Liver (tissue), 8 donors: ENCODE measurements at regions not wholly inside any gene's neighbourhood (a gene's known extent, or its start where the extent isn't known, plus 50 kb on each side); places are given as distances from the start of the nearest gene placed in this dataset.

Source experiments
- DNase-seq: peaks from one replicate; pipeline ENCODE4 v3.0.0-alpha.2; 2017; ENCODE audit warnings: low spot score
- H3K27ac ChIP-seq, 2 donors: one replicate each; pipeline ENCODE4 v1.7.0; 2013; ENCODE audit warnings: inconsistent platforms in 2 of 2, low read length in 2 of 2, control low read depth in 1 of 2, low read depth in 1 of 2, mild to moderate bottlenecking in 1 of 2
- H3K27me3 ChIP-seq, 4 donors: one replicate each; pipeline versions ENCODE4 v1.6.1 to v1.7.0; 2013; ENCODE audit warnings: low read length in 3 of 4, inconsistent platforms in 1 of 4, mild to moderate bottlenecking in 1 of 4, moderate library complexity in 1 of 4; ENCODE audit not compliant: control insufficient read depth in 4 of 4, insufficient read depth in 4 of 4
- H3K36me3 ChIP-seq, 4 donors: one replicate each; pipeline versions ENCODE4 v1.6.1 to v1.7.0; 2013; ENCODE audit warnings: low read length in 3 of 4, mild to moderate bottlenecking in 3 of 4, low read depth in 1 of 4, moderate library complexity in 1 of 4; ENCODE audit not compliant: control insufficient read depth in 4 of 4, insufficient read depth in 3 of 4
- H3K4me1 ChIP-seq, 4 donors: one replicate each; pipeline versions ENCODE4 v1.6.1 to v1.7.0; 2013; ENCODE audit warnings: low read length in 3 of 4, mild to moderate bottlenecking in 3 of 4, moderate library complexity in 1 of 4; ENCODE audit not compliant: control insufficient read depth in 4 of 4, insufficient read depth in 4 of 4
- H3K4me3 ChIP-seq, 3 donors: one replicate each; pipeline versions ENCODE4 v1.6.1 to v1.7.0; 2013; ENCODE audit warnings: low read length in 3 of 3, control low read depth in 1 of 3, low read depth in 1 of 3, mild to moderate bottlenecking in 1 of 3
- H3K9ac ChIP-seq, 2 donors: one replicate each; pipeline ENCODE4 v1.7.0; 2013; ENCODE audit warnings: low read length in 2 of 2, mild to moderate bottlenecking in 2 of 2, moderate library complexity in 2 of 2, control low read depth in 1 of 2, low read depth in 1 of 2
- H3K9me3 ChIP-seq, 4 donors: one replicate each; pipeline versions ENCODE4 v1.6.1 to v1.7.0; 2013; ENCODE audit warnings: low read length in 3 of 4; ENCODE audit not compliant: control insufficient read depth in 4 of 4
- ATF3 ChIP-seq: IDR thresholded peaks from 2 replicates; pipeline ENCODE4 v1.6.1; 2016; ENCODE audit warnings: antibody characterized with exemption
- EGR1 ChIP-seq, 2 donors: IDR thresholded peaks; 2 replicates each; pipeline ENCODE4 v1.6.1; 2016 to 2018; ENCODE audit warnings: antibody characterized with exemption in 2 of 2, low read depth in 2 of 2
- FOXA1 ChIP-seq: IDR thresholded peaks from 2 replicates; pipeline ENCODE4 v1.6.1; 2016; ENCODE audit warnings: antibody characterized with exemption
- FOXA2 ChIP-seq: IDR thresholded peaks from 2 replicates; pipeline ENCODE4 v1.6.1; 2016; ENCODE audit warnings: antibody characterized with exemption
- GABPA ChIP-seq, 2 donors: IDR thresholded peaks in 1 of 2; conservative IDR thresholded peaks in 1 of 2; 2 replicates each; pipeline ENCODE4 v1.6.1; 2016; ENCODE audit warnings: antibody characterized with exemption in 2 of 2, mild to moderate bottlenecking in 1 of 2, moderate library complexity in 1 of 2
- HNF4A ChIP-seq, 2 donors: conservative IDR thresholded peaks; 2 replicates each; pipeline ENCODE4 v1.6.1; 2016; ENCODE audit warnings: antibody characterized with exemption in 2 of 2, mild to moderate bottlenecking in 2 of 2
- HNF4G ChIP-seq: IDR thresholded peaks from 2 replicates; pipeline ENCODE4 v1.6.1; 2016; ENCODE audit warnings: antibody characterized with exemption
- JUND ChIP-seq, 2 donors: IDR thresholded peaks; 2 replicates each; pipeline ENCODE4 v1.6.1; 2016; ENCODE audit warnings: antibody characterized with exemption in 2 of 2
- MAX ChIP-seq: IDR thresholded peaks from 2 replicates; pipeline ENCODE4 v1.6.1; 2016; ENCODE audit warnings: antibody characterized with exemption
- NR2F2 ChIP-seq: IDR thresholded peaks from 2 replicates; pipeline ENCODE4 v1.6.1; 2016; ENCODE audit warnings: antibody characterized with exemption
- RAD21 ChIP-seq, 2 donors: IDR thresholded peaks; 2 replicates each; pipeline ENCODE4 v1.6.1; 2016; ENCODE audit warnings: antibody characterized with exemption in 2 of 2, mild to moderate bottlenecking in 2 of 2
- RXRA ChIP-seq, 2 donors: IDR thresholded peaks; 2 replicates each; pipeline ENCODE4 v1.6.1; 2017 to 2018; ENCODE audit warnings: antibody characterized with exemption in 2 of 2, mild to moderate bottlenecking in 1 of 2
- SP1 ChIP-seq: IDR thresholded peaks from 2 replicates; pipeline ENCODE4 v1.6.1; 2018; ENCODE audit warnings: antibody characterized with exemption, mild to moderate bottlenecking
- TAF1 ChIP-seq: conservative IDR thresholded peaks from 2 replicates; pipeline ENCODE4 v1.6.1; 2016; ENCODE audit warnings: antibody characterized with exemption, mild to moderate bottlenecking
- YY1 ChIP-seq: IDR thresholded peaks from 2 replicates; pipeline ENCODE4 v1.6.1; 2016; ENCODE audit warnings: antibody characterized with exemption, mild to moderate bottlenecking
- WGBS: extraction: QIAGEN DNeasy Blood & Tissue Kit; methylation state at CpG from one replicate; pipeline ENCODE4 v1.1.7; 2013; 5-methylcytosine and 5-hydroxymethylcytosine counted together
- TF ChIP-seq, protein P1 (sequence below): IDR thresholded peaks from 2 replicates; pipeline ENCODE4 v1.6.1; 2016; ENCODE audit warnings: antibody characterized with exemption, mild to moderate bottlenecking
- TF ChIP-seq, protein P2 (sequence below): IDR thresholded peaks from 2 replicates; pipeline ENCODE4 v1.6.1; 2016; ENCODE audit warnings: antibody characterized with exemption
- TF ChIP-seq, protein P3 (sequence below): fragments of 150-350 bp; IDR thresholded peaks from 2 replicates; pipeline ENCODE4 v1.5.1; 2017; ENCODE audit warnings: improper control_type of control experiment, low read depth, low read length; ENCODE audit not compliant: missing input control
- donor health status: healthy.
- donor health status: healthy.
- donor health status: healthy.
- donor health status: healthy.
- donor health status: healthy.

- Histone ChIP-seq H3K4me3 (no peak overlapping the region), H3K4me1 (peaks cover 0 to 10% (median 8%) of the 10 kb centered on the region in 4 donors), H3K27ac (no peak overlapping the region), H3K9ac (no peak overlapping the region), H3K36me3 (no peaks in the 10 kb centered on the region), H3K27me3 (peaks cover 0 to 2% (median 0%) of the 10 kb centered on the region in 4 donors), H3K9me3 (no peaks in the 10 kb centered on the region)
- DNase-seq = no peak
- 73% methylated on average over 4 of the region's 4 CpGs for WGBS
- TF ChIP-seq SP1 (no peak), MAX (no peak), RXRA (IDR thresholded peaks at IDR 0.05) (no peak), FOXA1 (no peak), HNF4A (conservative IDR thresholded peaks at IDR 0.05) (no peak), HNF4G (no peak), TAF1 (no peak), YY1 (no peak), ATF3 (no peak)
- TF ChIP-seq, protein P1, sequence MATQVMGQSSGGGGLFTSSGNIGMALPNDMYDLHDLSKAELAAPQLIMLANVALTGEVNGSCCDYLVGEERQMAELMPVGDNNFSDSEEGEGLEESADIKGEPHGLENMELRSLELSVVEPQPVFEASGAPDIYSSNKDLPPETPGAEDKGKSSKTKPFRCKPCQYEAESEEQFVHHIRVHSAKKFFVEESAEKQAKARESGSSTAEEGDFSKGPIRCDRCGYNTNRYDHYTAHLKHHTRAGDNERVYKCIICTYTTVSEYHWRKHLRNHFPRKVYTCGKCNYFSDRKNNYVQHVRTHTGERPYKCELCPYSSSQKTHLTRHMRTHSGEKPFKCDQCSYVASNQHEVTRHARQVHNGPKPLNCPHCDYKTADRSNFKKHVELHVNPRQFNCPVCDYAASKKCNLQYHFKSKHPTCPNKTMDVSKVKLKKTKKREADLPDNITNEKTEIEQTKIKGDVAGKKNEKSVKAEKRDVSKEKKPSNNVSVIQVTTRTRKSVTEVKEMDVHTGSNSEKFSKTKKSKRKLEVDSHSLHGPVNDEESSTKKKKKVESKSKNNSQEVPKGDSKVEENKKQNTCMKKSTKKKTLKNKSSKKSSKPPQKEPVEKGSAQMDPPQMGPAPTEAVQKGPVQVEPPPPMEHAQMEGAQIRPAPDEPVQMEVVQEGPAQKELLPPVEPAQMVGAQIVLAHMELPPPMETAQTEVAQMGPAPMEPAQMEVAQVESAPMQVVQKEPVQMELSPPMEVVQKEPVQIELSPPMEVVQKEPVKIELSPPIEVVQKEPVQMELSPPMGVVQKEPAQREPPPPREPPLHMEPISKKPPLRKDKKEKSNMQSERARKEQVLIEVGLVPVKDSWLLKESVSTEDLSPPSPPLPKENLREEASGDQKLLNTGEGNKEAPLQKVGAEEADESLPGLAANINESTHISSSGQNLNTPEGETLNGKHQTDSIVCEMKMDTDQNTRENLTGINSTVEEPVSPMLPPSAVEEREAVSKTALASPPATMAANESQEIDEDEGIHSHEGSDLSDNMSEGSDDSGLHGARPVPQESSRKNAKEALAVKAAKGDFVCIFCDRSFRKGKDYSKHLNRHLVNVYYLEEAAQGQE = no peak
These were observed 101.1 kb downstream of the C5orf15 start for GRCh38 chr5:133867341-133867740.

GRCh38 chr5:133866903-133867245 is 101.6 kb downstream of the C5orf15 start:
- Histone ChIP-seq H3K4me3 (no peak overlapping the region), H3K9me3 (no peaks in the 10 kb centered on the region), H3K27me3 (peaks cover 0 to 2% (median 0%) of the 10 kb centered on the region in 4 donors), H3K36me3 (no peaks in the 10 kb centered on the region), H3K9ac (no peak overlapping the region), H3K4me1 (peaks cover 0 to 10% (median 8%) of the 10 kb centered on the region in 4 donors), H3K27ac (no peak overlapping the region)
- DNase-seq = no peak
- WGBS = 71% methylated on average over 3 of the region's 3 CpGs
- no peak for TF ChIP-seq HNF4A (conservative IDR thresholded peaks at IDR 0.05)

- no peak for DNase-seq
- peaks cover 0 to 10% (median 8%) of the 10 kb centered on the region in 4 donors for H3K4me1 ChIP-seq
- no peak overlapping the region for H3K9ac ChIP-seq
- H3K27ac ChIP-seq = no peak overlapping the region
- H3K9me3 ChIP-seq = no peaks in the 10 kb centered on the region
- 85% methylated on average over 12 of the region's 12 CpGs for WGBS
- TF ChIP-seq FOXA1 (no peak), RXRA (IDR thresholded peaks at IDR 0.05) (no peak), EGR1 (IDR thresholded peaks at IDR 0.05; ENCODE audit: low read depth in 2 of 2) (no peak), NR2F2 (no peak), JUND (IDR thresholded peaks at IDR 0.05) (no peak), YY1 (no peak), FOXA2 (no peak), MAX (no peak), HNF4A (conservative IDR thresholded peaks at IDR 0.05) (no peak), RAD21 (IDR thresholded peaks at IDR 0.05) (no peak), HNF4G (no peak), GABPA (IDR thresholded peaks at IDR 0.05 in 1 of 2, conservative IDR thresholded peaks at IDR 0.05 in 1 of 2) (no peak), SP1 (no peak)
- TF ChIP-seq, protein P2, sequence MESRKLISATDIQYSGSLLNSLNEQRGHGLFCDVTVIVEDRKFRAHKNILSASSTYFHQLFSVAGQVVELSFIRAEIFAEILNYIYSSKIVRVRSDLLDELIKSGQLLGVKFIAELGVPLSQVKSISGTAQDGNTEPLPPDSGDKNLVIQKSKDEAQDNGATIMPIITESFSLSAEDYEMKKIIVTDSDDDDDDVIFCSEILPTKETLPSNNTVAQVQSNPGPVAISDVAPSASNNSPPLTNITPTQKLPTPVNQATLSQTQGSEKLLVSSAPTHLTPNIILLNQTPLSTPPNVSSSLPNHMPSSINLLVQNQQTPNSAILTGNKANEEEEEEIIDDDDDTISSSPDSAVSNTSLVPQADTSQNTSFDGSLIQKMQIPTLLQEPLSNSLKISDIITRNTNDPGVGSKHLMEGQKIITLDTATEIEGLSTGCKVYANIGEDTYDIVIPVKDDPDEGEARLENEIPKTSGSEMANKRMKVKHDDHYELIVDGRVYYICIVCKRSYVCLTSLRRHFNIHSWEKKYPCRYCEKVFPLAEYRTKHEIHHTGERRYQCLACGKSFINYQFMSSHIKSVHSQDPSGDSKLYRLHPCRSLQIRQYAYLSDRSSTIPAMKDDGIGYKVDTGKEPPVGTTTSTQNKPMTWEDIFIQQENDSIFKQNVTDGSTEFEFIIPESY = no peak
- TF ChIP-seq, protein P3, sequence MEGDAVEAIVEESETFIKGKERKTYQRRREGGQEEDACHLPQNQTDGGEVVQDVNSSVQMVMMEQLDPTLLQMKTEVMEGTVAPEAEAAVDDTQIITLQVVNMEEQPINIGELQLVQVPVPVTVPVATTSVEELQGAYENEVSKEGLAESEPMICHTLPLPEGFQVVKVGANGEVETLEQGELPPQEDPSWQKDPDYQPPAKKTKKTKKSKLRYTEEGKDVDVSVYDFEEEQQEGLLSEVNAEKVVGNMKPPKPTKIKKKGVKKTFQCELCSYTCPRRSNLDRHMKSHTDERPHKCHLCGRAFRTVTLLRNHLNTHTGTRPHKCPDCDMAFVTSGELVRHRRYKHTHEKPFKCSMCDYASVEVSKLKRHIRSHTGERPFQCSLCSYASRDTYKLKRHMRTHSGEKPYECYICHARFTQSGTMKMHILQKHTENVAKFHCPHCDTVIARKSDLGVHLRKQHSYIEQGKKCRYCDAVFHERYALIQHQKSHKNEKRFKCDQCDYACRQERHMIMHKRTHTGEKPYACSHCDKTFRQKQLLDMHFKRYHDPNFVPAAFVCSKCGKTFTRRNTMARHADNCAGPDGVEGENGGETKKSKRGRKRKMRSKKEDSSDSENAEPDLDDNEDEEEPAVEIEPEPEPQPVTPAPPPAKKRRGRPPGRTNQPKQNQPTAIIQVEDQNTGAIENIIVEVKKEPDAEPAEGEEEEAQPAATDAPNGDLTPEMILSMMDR = no peak
- H3K36me3 ChIP-seq = no peaks in the 10 kb centered on the region
- H3K27me3 ChIP-seq = peaks cover 0 to 2% (median 0%) of the 10 kb centered on the region in 4 donors
- no peak overlapping the region for H3K4me3 ChIP-seq
These were observed 102.1 kb downstream of the C5orf15 start for GRCh38 chr5:133866160-133866902.
